Cardiac fibroblast (primary cell): ENCODE measurements at regions not wholly inside any gene's neighbourhood (a gene's known extent, or its start where the extent isn't known, plus 50 kb on each side); places are given as distances from the start of the nearest gene placed in this dataset.

Experiments
- DNase-seq, 2 donors: peaks; one replicate each; pipeline versions ENCODE4 v3.0.0 to v3.0.0-alpha.2; 2010; ENCODE audit warnings: low read depth in 2 of 2
- H3K4me3 ChIP-seq, 2 donors: replicated peaks in 1 of 2; 1 replicate in 1 of 2; 2 replicates in 1 of 2; pipeline ENCODE4 v1.5.1; 2011; ENCODE audit warnings: low read depth in 2 of 2, low read length in 2 of 2, mild to moderate bottlenecking in 2 of 2, moderate library complexity in 1 of 2
- CTCF ChIP-seq: IDR thresholded peaks from one replicate; pipeline ENCODE4 v1.5.1; 2011; ENCODE audit warnings: low read depth, mild to moderate bottlenecking, low read length, inconsistent platforms

- H3K4me3 ChIP-seq = no peak overlapping the region
- no peak for TF ChIP-seq CTCF
- no peak for DNase-seq
Measured at GRCh38 chr4:81604683-81605218, 133.0 kb upstream of the RASGEF1B start.

- H3K4me3 ChIP-seq = no peak overlapping the region
- TF ChIP-seq CTCF = no peak
- no peak for DNase-seq
Measured at GRCh38 chr4:81602854-81603253, 131.1 kb upstream of the RASGEF1B start.

GRCh38 chr4:81601358-81601694 is 129.6 kb upstream of the RASGEF1B start:
- peak in 1 of 2 donors; percentile 7 for DNase-seq
- TF ChIP-seq CTCF = no peak
- H3K4me3 ChIP-seq = no peak overlapping the region

- TF ChIP-seq CTCF = no peak
- no peak overlapping the region for H3K4me3 ChIP-seq
- DNase-seq = peak in 1 of 2 donors; percentile 88
Measured at GRCh38 chr4:81600520-81601357, 129.0 kb upstream of the RASGEF1B start.

- TF ChIP-seq CTCF = no peak
- DNase-seq = peak in 1 of 2 donors; percentile 61
- no peak overlapping the region for H3K4me3 ChIP-seq
Measured at GRCh38 chr4:81599742-81600380, 128.2 kb upstream of the RASGEF1B start.

- DNase-seq = peak in 1 of 2 donors; percentile 41
- H3K4me3 ChIP-seq = no peak overlapping the region
- TF ChIP-seq CTCF = no peak
Measured at GRCh38 chr4:81595798-81596610, 124.3 kb upstream of the RASGEF1B start.
